Keratinocyte (primary cell): ENCODE measurements at regions not wholly inside any gene's neighbourhood (a gene's known extent, or its start where the extent isn't known, plus 50 kb on each side); places are given as distances from the start of the nearest gene placed in this dataset.

Experiments used
- EZH2 ChIP-seq: IDR thresholded peaks from one replicate; pipeline ENCODE4 v1.6.1; 2012; ENCODE audit warnings: inconsistent platforms, mild to moderate bottlenecking, low read length, moderate library complexity
- TF ChIP-seq, protein P1 (sequence below), 3 experiments: IDR thresholded peaks in 1 of 3; conservative IDR thresholded peaks in 1 of 3; optimal IDR thresholded peaks in 1 of 3; 2 replicates in 2 of 3; 3 replicates in 1 of 3; pipeline versions ENCODE3 to v1.5.1; 2011; ENCODE audit warnings: low read length in 3 of 3, mild to moderate bottlenecking in 3 of 3, moderate library complexity in 2 of 3, control low read depth in 1 of 3, inconsistent platforms in 1 of 3; ENCODE audit not compliant: insufficient read depth in 2 of 3; ENCODE audit errors: extremely low read depth in 1 of 3

DNA sequence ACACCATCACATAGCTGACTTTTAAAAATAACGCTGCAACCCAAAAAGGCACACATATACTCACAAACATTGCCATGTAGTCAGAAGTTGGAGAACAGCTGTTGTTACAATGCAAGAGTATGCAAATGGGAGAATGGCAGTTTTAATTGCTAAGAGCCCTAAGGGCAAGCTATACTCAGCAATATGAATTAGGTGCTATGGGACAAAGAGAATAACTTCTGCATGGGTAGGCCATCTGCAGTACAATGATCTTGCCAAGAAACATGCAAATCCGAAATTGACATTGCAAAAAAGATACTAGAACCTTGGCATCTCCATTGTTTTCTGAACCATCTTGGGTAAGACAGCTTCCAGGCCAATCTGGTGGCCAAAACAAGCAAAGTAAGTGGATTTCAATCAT lies 697.8 kb downstream of the LRRIQ3 start:
- TF ChIP-seq, protein P1, sequence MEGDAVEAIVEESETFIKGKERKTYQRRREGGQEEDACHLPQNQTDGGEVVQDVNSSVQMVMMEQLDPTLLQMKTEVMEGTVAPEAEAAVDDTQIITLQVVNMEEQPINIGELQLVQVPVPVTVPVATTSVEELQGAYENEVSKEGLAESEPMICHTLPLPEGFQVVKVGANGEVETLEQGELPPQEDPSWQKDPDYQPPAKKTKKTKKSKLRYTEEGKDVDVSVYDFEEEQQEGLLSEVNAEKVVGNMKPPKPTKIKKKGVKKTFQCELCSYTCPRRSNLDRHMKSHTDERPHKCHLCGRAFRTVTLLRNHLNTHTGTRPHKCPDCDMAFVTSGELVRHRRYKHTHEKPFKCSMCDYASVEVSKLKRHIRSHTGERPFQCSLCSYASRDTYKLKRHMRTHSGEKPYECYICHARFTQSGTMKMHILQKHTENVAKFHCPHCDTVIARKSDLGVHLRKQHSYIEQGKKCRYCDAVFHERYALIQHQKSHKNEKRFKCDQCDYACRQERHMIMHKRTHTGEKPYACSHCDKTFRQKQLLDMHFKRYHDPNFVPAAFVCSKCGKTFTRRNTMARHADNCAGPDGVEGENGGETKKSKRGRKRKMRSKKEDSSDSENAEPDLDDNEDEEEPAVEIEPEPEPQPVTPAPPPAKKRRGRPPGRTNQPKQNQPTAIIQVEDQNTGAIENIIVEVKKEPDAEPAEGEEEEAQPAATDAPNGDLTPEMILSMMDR (optimal IDR thresholded peaks at IDR 0.05 in 1 of 3, IDR thresholded peaks at IDR 0.05 in 1 of 3, conservative IDR thresholded peaks at IDR 0.05 in 1 of 3; ENCODE audit: extremely low read depth in 1 of 3, insufficient read depth in 2 of 3, low read length in 3 of 3): no peak
- TF ChIP-seq EZH2: no peak
